GM21390 (cell line): ENCODE measurements at regions not wholly inside any gene's neighbourhood (a gene's known extent, or its start where the extent isn't known, plus 50 kb on each side); places are given as distances from the start of the nearest gene placed in this dataset.
"Not testable (repeated sequence)": the region's sequence is repeated elsewhere in the genome, so short reads cannot be mapped to it uniquely, and the experiment has no call there.

Experiments
- ATAC-seq: cut with Tn5 transposase; IDR thresholded peaks from one replicate; pipeline ENCODE4 v1.9.1; 2021; ENCODE audit not compliant: unreplicated experiment

GRCh38 chr7:22066522-22066921 is 120.8 kb upstream of the CDCA7L start:
- no peak for ATAC-seq

DNA sequence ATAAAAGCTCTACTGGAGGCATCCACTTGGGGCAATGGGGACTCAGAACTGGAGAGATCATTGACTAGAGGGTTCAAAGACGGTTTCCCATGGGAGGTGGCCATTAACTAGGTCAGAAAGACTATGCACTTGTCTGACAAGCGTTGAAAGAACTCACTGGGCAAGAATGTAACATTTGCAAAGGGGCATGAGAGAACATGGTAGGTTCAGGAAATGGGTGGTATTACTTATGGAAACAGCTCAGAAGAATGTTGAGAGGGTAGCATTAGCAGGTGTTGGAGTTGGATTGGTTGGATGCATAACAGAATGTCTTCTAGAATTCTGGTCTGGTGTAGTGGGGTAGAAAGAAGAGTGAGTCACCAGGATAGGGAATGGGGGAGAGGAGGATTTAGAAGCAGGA is 119.1 kb upstream of the CDCA7L start:
- no peak for ATAC-seq

DNA sequence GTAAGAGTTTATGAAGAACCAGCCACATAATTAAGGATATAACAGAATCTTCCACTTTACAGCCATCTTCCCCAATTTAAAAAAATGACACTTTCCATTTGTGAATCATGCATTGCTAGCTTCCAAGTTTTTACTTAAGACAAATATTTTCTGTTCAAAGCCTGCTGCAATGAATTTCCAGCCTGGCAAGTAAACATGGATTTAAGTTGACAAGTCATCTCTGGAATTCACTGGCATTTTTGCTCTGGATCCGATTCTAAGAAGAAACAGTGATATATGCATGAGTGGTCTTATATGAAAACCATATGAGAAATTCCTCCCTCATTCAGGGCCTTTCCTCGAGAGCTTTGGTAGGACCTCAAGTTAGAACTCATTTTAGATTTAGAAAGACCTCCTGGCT is 116.1 kb upstream of the CDCA7L start:
- no peak for ATAC-seq

- ATAC-seq, result no peak
These were observed 115.2 kb upstream of the CDCA7L start for GRCh38 chr7:22060863-22061262.

GRCh38 chr7:22060197-22060596 is 114.5 kb upstream of the CDCA7L start:
- ATAC-seq, result no peak

DNA sequence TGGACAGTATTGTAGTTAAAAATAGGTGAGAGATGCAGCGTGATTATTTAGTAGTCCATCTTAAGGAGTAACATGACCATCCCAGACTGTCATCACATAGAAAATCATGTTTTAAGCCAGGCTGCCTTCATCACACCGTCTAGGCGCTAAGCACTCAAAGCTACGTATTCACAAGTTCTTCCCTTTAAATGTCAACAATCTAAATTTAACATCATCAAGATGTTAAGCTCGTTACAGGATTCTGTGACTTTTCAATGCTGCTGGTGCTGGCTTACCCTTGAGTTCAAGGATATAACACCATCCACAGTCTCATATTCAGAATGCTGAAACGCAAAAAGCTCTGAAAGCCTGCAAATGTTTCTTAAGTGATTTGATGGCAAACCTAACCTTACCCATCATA is 109.5 kb upstream of the CDCA7L start:
- no peak for ATAC-seq

DNA sequence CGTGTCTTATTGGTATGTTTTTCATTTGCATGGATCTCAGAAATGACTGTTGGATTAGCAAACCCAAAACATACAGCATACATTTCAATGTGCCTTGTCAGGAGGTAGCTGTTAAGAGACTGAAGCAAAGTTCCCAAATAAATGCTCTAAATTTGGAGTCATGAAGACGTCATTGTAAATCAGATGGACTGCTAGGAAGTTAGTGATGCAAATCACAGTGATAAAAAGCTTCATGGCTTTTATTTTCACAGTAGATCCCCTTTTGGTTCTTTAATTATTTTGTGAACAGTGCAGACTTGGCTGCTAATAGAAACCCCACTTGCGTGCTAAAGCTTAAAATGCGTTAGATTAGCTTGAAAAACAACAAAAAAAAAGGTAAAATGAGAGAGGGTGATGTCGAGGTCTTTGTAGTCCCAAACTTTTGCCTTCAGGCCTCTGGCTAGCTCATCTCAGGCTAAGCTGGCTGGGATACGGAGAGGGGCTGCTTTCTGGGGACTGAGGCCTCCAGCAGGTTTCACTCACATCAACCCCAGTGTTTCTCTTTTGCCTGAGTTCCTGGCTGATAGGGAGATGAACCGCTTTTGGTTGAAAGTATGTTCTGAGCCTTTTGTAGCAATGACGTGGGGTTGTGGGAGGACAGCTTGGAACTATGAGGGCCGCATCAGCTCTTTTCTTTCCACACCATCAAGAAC is 107.1 kb upstream of the CDCA7L start:
- no peak for ATAC-seq

DNA sequence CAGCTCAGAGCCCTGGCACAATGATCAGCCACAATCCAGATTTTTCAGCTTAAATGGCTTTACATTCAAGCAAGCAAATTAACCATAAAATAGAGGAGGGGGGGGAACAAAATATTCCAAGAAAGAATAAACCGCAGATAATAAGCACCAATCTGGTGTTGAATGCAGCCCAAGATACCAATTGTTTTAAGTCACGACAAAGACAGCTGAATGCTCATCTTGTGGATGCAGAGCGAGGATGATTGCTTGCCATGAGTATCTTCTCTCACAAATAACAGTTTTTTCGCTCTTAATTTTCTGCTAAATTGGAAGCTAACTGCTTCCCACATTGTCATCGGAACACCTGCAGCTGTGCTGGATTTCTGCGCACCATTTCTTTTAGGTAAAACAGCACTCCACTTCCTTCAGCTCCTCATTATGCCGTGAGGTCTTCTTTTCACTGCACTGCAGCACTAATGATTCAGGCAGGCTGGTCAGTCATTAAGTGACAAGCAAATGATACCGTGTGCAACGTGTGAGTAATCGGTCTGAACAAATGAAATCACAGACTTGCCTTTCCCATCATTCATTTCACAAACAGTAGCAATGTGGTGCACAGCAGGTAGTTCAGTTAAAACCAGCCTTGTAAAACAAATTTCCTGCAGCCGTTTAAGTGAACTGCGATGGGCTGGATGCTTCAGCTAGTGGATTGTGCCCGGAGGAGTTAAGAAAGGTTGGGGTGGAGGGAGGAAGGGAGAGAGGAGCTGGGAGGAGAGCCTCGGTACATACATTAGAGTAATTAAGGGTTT is 106.4 kb upstream of the CDCA7L start:
- no peak for ATAC-seq

DNA sequence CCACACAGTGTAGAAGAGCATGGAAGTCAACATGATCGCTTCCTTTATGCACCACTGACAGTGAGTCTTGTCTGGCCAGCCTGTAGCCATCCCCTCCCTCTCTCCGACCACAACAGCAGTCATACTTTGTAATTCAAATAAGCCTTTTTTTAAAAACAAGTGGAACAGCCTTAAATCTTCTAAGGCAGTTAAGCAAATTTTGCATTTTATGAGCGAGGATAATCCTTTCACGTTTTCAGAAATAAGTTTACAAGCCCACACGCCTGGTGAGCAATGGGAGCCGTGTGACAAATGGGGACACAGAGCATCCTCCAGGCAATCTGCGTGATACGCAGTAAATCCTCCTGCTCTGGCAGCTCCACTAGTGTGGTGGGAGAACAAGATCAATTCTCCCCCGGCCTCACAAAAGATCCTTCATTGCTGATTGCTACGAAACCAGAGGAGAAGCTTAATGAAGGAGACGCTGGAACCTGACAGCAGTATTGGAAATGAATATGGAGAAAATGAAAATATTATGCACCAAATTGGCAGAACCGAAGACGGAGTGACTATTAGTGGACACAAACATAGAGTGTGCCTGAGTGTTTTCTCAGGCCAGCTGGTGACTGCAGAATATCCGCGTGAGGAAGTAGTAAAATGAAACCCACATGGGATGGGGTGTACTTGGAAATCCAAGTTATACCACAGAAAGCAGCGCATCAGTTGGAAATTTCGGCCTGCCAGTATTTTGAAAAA is 104.2 kb upstream of the CDCA7L start:
- no peak for ATAC-seq

- no peak for ATAC-seq
These were observed 97.7 kb upstream of the CDCA7L start for GRCh38 chr7:22043367-22043766.

DNA sequence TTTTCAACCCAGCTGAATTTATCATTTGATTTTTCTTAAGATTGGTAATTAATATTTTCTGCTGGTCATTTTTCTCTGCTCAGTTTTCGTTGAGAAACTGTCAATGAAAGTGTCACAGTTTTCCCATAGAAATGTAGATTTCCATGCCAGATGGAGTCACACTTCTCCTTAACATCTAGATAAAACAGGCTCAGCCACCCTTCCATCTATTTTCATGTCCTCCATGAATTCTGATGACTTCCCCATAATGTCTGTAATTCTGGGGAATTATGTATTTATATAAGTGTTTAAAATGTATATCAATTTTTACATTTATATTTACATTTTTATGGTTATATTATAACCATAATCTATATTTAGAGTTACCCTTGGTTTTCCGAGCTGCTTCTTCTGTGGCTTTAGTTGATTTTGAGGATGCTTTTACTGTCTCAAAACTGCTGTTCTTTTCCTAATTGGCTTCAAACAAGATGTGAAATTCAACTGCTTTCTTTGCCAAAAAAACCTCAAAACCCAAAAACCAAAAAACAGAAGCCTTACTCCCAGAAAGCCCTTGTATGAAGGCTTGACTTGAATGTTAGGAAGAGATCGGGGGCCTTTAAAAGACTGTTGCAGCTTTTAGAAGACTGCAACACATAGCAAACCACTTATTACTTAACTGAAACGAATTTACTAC is 95.4 kb upstream of the CDCA7L start:
- no peak for ATAC-seq

DNA sequence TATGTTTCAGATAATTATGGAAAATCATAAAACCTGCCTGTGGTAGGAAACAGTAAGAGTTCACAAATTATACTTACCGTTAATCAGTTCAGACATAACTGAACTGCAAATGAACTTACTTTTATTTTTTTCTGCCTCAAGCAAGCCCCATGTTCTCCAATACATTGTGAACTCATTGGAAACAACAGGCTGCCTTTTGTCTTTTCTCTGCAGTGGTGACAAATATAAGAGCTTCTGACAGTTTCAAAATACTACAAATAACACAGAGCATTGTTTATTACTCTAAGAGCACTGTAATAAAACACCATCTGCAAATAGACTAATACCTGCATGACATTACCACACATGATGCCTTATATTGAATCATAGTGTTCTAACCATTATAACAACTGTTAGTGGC is 94.0 kb upstream of the CDCA7L start:
- ATAC-seq, result no peak

- ATAC-seq, result not testable (repeated sequence)
These were observed 86.7 kb upstream of the CDCA7L start for GRCh38 chr7:22032356-22032755.

GRCh38 chr7:22028656-22029055 is 83.0 kb upstream of the CDCA7L start:
- not testable (repeated sequence) for ATAC-seq

DNA sequence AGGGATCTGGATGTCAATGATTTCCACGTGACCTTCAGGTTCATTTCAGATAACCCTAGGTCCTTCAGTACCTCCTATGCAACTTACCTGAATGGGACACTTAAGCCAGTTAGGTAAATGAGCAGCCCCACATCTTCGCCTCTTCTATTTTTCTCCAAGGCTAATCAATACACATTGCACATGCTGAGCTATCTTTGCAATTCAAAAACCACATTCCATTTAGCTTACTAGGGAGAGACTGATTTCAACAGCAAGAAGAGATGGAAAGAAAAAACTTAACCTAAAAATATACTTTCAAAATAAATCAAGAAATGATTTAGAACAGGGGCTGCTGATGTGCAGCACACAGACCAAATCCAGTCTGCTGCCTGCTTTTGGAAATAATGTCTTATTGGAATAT is 81.8 kb upstream of the CDCA7L start:
- no peak for ATAC-seq

DNA sequence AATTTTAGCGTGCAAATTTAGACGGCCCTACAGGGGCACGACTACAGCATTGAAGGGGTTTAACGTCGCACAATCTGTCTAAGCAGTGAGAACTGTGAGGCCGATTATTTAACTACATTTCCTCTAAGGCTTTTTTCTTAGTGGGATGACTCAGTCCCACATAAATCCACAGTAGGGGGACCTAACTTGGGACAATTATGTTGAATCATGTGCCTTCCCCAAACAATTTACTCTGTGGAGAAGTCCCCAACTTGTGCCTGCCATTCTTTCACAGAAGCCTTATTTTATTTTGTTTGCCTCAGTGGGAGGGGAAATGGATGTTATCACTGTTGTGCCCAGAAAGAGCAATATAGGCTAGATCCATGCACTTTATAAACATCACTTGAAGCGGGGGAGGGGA is 80.3 kb upstream of the CDCA7L start:
- ATAC-seq, result no peak

- ATAC-seq, result no peak
These were observed 79.4 kb upstream of the CDCA7L start for GRCh38 chr7:22025075-22025474.

DNA sequence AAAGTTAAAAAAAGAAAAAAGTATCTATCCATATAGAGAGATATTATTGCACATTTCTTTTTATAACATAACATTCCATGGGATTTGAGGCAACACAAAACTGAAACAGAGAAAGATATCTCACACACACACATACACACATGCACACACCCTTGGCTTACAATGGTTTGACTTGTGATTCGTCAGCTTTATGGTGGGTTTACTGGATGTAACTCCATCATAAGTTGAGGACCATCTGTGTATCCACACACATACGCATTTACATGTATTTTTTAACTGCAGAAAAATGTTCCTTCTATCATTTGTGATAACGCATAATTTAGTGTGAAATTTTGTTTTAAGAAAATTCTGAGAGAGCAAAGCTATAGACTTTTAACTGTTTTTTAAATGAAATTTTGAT is 74.2 kb upstream of the CDCA7L start:
- ATAC-seq, result no peak

GRCh38 chr7:22016507-22016906 is 70.8 kb upstream of the CDCA7L start:
- no peak for ATAC-seq

DNA sequence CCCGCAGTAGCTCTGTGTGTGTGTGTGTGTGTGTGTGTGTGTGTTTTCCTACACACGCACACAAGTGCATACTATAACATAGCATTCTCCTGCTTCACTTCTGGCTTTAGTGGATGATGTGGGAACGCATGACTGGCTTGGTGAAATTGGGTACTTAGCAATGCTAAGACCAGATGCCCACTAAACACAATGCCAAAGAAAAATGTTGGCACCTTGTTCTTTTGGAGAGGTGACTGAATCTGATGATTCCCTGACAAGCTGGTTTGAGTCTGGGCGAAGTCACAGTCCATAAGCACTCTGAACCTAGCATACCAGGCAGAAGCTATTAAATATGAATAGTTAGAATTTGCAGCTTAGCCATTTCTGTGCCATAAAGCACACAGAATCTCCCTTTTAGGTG is 68.0 kb upstream of the CDCA7L start:
- ATAC-seq, result no peak

DNA sequence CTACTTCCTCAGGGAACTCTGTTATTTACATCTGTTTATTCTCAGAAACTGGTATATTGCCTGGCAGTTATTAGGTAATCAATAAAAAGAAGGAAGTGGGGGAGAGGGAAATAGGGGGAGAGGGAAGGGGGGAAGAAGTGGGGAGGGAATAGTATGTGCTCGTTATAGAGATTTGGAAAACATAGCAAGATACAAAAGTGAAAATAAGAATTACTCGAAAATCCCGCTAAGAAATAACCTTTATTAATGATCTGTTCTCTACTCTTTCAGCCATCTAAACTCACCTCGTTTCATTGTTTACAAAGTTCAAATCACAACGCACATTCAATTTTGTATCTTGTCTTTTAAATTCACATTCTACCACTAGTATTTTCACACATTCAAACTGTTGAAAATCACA is 63.0 kb upstream of the CDCA7L start:
- no peak for ATAC-seq
